H9 (cell line): ENCODE measurements at regions not wholly inside any gene's neighbourhood (a gene's known extent, or its start where the extent isn't known, plus 50 kb on each side); places are given as distances from the start of the nearest gene placed in this dataset.

ENCODE experiments used
- DNase-seq: peaks from one replicate; pipeline ENCODE4 v3.0.0-alpha.2; 2017
- H2AFZ ChIP-seq: one replicate; pipeline ENCODE4 v1.6.1; 2013; ENCODE audit warnings: mild to moderate bottlenecking, low read length, control low read depth, moderate library complexity
- H2AK5ac ChIP-seq: 2 replicates; pipeline ENCODE4 v1.6.1; 2013; ENCODE audit warnings: low read length, control low read depth, mixed read lengths; ENCODE audit not compliant: insufficient read length
- H2BK120ac ChIP-seq: one replicate; pipeline ENCODE4 v1.6.1; 2013; ENCODE audit warnings: low read depth, mild to moderate bottlenecking, low read length, control low read depth, inconsistent platforms; ENCODE audit not compliant: poor library complexity, severe bottlenecking
- H2BK12ac ChIP-seq: 2 replicates; pipeline ENCODE4 v1.6.1; 2013; ENCODE audit warnings: low read length, control low read depth, mixed read lengths, low read depth; ENCODE audit not compliant: insufficient read length
- H2BK15ac ChIP-seq: 2 replicates; pipeline ENCODE4 v1.6.1; 2013; ENCODE audit warnings: low read depth, low read length, control low read depth
- H2BK20ac ChIP-seq: one replicate; pipeline ENCODE4 v1.6.1; 2013; ENCODE audit warnings: low read depth, mild to moderate bottlenecking, low read length, control low read depth, inconsistent platforms; ENCODE audit not compliant: poor library complexity, severe bottlenecking
- H2BK5ac ChIP-seq: 2 replicates; pipeline ENCODE4 v1.6.1; 2013; ENCODE audit warnings: low read length, control low read depth, mixed read lengths; ENCODE audit not compliant: insufficient read length
- H3K14ac ChIP-seq: 2 replicates; pipeline ENCODE4 v1.6.1; 2013; ENCODE audit warnings: low read length, control low read depth; ENCODE audit not compliant: insufficient read depth
- H3K18ac ChIP-seq: 2 replicates; pipeline ENCODE4 v1.6.1; 2013; ENCODE audit warnings: low read depth, mild to moderate bottlenecking, mixed read lengths, low read length, control low read depth; ENCODE audit not compliant: insufficient read length
- H3K23ac ChIP-seq: 2 replicates; pipeline ENCODE4 v1.6.1; 2013; ENCODE audit warnings: low read length, control low read depth, mixed read lengths, low read depth; ENCODE audit not compliant: insufficient read length
- H3K23me2 ChIP-seq: 2 replicates; pipeline ENCODE4 v1.6.1; 2013; ENCODE audit warnings: low read depth, mild to moderate bottlenecking, mixed read lengths, low read length, control low read depth; ENCODE audit not compliant: insufficient read length, poor library complexity, severe bottlenecking
- H3K27ac ChIP-seq: 2 replicates; pipeline ENCODE4 v1.5.1; 2013; ENCODE audit warnings: low read length, control low read depth, mixed read lengths, low read depth; ENCODE audit not compliant: insufficient read length
- H3K27me3 ChIP-seq: 2 replicates; pipeline ENCODE4 v1.6.1; 2013; ENCODE audit warnings: low read length, control low read depth, inconsistent platforms; ENCODE audit not compliant: insufficient read depth
- H3K4ac ChIP-seq: 2 replicates; pipeline ENCODE4 v1.6.1; 2013; ENCODE audit warnings: low read depth, mild to moderate bottlenecking, control low read depth, inconsistent platforms, low read length, moderate library complexity
- H3K4me1 ChIP-seq: 2 replicates; pipeline ENCODE4 v1.6.1; 2013; ENCODE audit warnings: low read length, control low read depth, inconsistent platforms; ENCODE audit not compliant: insufficient read depth
- H3K4me2 ChIP-seq: 2 replicates; pipeline ENCODE4 v1.6.1; 2013; ENCODE audit warnings: low read length, control low read depth, mixed read lengths; ENCODE audit not compliant: insufficient read length, insufficient read depth
- H3K56ac ChIP-seq: 2 replicates; pipeline ENCODE4 v1.6.1; 2013; ENCODE audit warnings: low read depth, mild to moderate bottlenecking, mixed read lengths, low read length, control low read depth; ENCODE audit not compliant: insufficient read length
- H3K79me1 ChIP-seq: 2 replicates; pipeline ENCODE4 v1.6.1; 2013; ENCODE audit warnings: low read depth, mild to moderate bottlenecking, moderate library complexity, low read length, control low read depth, inconsistent platforms; ENCODE audit not compliant: insufficient read depth, poor library complexity, severe bottlenecking
- H3K79me2 ChIP-seq: 2 replicates; pipeline ENCODE4 v1.6.1; 2013; ENCODE audit warnings: low read length, control low read depth, inconsistent platforms; ENCODE audit not compliant: insufficient read depth
- H3K9ac ChIP-seq: 2 replicates; pipeline ENCODE4 v1.6.1; 2013; ENCODE audit warnings: low read length, control low read depth, mixed read lengths; ENCODE audit not compliant: insufficient read length; ENCODE audit errors: extremely low read depth
- H3K9me3 ChIP-seq: one replicate; pipeline ENCODE4 v1.6.1; 2013; ENCODE audit warnings: low read depth, low read length, inconsistent platforms; ENCODE audit not compliant: control insufficient read depth
- H3T11ph ChIP-seq: one replicate; pipeline ENCODE4 v1.6.1; 2013; ENCODE audit warnings: mild to moderate bottlenecking, low read length, control low read depth, inconsistent platforms
- H4K20me1 ChIP-seq: one replicate; pipeline ENCODE4 v1.6.1; 2013; ENCODE audit not compliant: control insufficient read depth, insufficient read length, insufficient read depth
- H4K5ac ChIP-seq: 2 replicates; pipeline ENCODE4 v1.6.1; 2013; ENCODE audit warnings: low read depth, mild to moderate bottlenecking, mixed read lengths, low read length, control low read depth; ENCODE audit not compliant: insufficient read length
- H4K8ac ChIP-seq: replicated peaks from 2 replicates; pipeline ENCODE4 v1.6.1; 2013; ENCODE audit warnings: low read length, control low read depth, mixed read lengths, low read depth; ENCODE audit not compliant: insufficient read length
- H4K91ac ChIP-seq: 2 replicates; pipeline ENCODE4 v1.6.1; 2013; ENCODE audit warnings: low read depth, mild to moderate bottlenecking, moderate library complexity, mixed read lengths, low read length, control low read depth; ENCODE audit not compliant: insufficient read length
- H3K27ac Mint-ChIP-seq, 3 experiments: 2 replicates in 2 of 3; 3 replicates in 1 of 3; pipeline ENCODE4 v1.8.0; 2020 to 2021; ENCODE audit warnings: mixed read lengths in 3 of 3, mild to moderate bottlenecking in 1 of 3, moderate library complexity in 1 of 3
- H3K27me3 Mint-ChIP-seq: 2 replicates; pipeline ENCODE4 v1.8.0; 2021; ENCODE audit warnings: low read depth, mild to moderate bottlenecking, moderate library complexity, mixed read lengths
- H3K36me3 Mint-ChIP-seq, 3 experiments: 2 replicates in 2 of 3; 3 replicates in 1 of 3; pipeline ENCODE4 v1.8.0; 2020 to 2021; ENCODE audit warnings: low read depth in 3 of 3, mixed read lengths in 3 of 3; ENCODE audit not compliant: insufficient read depth in 1 of 3
- H3K4me1 Mint-ChIP-seq, 2 experiments: 2 replicates each; pipeline ENCODE4 v1.8.0; 2020; ENCODE audit warnings: mixed read lengths in 2 of 2
- H3K4me3 Mint-ChIP-seq, 2 experiments: 2 replicates in 1 of 2; 3 replicates in 1 of 2; pipeline ENCODE4 v1.8.0; 2020 to 2021; ENCODE audit warnings: mild to moderate bottlenecking in 2 of 2, mixed read lengths in 2 of 2, moderate library complexity in 1 of 2
- H3K9me3 Mint-ChIP-seq, 2 experiments: 2 replicates in 1 of 2; 3 replicates in 1 of 2; pipeline ENCODE4 v1.8.0; 2020; ENCODE audit warnings: mild to moderate bottlenecking in 2 of 2, mixed read lengths in 2 of 2, moderate library complexity in 1 of 2
- WGBS: extraction: QIAGEN DNeasy Blood & Tissue Kit; methylation state at CpG from one replicate; pipeline ENCODE4 v1.1.7; 2013; ENCODE audit warnings: missing lambda C conversion rate, low lambda C conversion rate, mixed read lengths; ENCODE audit not compliant: insufficient read length; ENCODE audit errors: extremely low coverage; 5-methylcytosine and 5-hydroxymethylcytosine counted together
- TF ChIP-seq, protein P1 (sequence below): fragments of 200-600 bp; sonication (generic); conservative IDR thresholded peaks from 3 replicates; pipeline ENCODE4 v1.8.0; 2021; ENCODE audit warnings: antibody characterized with exemption, mild to moderate bottlenecking

DNA sequence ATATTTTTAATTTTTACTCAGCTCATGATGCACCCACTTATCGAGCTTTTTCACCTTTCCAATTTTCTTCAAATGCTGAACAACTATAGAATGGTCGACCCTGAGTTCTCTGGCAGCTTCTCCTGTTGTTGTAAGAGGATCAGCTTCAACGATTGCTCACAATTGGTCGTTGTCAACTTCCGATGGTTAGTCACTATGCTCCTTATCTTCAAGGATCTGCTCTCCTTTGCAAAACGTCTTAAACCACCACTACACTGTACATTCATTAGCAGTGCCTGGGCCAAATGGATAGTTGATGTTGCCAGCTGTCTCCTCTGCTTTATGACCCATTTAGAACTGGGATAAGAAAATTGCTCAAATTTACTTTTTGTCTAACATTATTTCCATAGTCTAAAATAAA, 385.9 kb upstream of the LYPLAL1 start:
- no peak overlapping the region for H2AFZ ChIP-seq
- no peak overlapping the region for H2AK5ac ChIP-seq
- no peak overlapping the region for H3K27ac Mint-ChIP-seq
- no peaks in the 10 kb centered on the region for H3K79me2 ChIP-seq
- no peak overlapping the region for H2BK12ac ChIP-seq
- no peak overlapping the region for H3T11ph ChIP-seq
- DNase-seq: no peak
- H3K27me3 Mint-ChIP-seq: no peaks in the 10 kb centered on the region
- no peak overlapping the region for H3K18ac ChIP-seq
- no peak overlapping the region for H3K4me3 Mint-ChIP-seq
- no peak overlapping the region for H4K5ac ChIP-seq
- no peaks in the 10 kb centered on the region for H4K20me1 ChIP-seq
- H3K14ac ChIP-seq: no peak overlapping the region
- H3K4me2 ChIP-seq: no peak overlapping the region
- H3K4ac ChIP-seq: no peak overlapping the region
- no peak overlapping the region for H4K8ac ChIP-seq
- H3K9me3 Mint-ChIP-seq: peaks cover 0 to 3% of the 10 kb centered on the region in 2 experiments; a peak in 2 of 5 replicates
- no peaks in the 10 kb centered on the region for H3K23me2 ChIP-seq
- no peak overlapping the region for H4K91ac ChIP-seq
- H3K27ac ChIP-seq: no peak overlapping the region
- H2BK20ac ChIP-seq: no peak overlapping the region
- H2BK5ac ChIP-seq: no peak overlapping the region
- H3K27me3 ChIP-seq: no peaks in the 10 kb centered on the region
- no peaks in the 10 kb centered on the region for H3K79me1 ChIP-seq
- H3K36me3 Mint-ChIP-seq: no peaks in the 10 kb centered on the region
- H2BK15ac ChIP-seq: no peak overlapping the region
- H3K23ac ChIP-seq: no peak overlapping the region
- peaks cover 3 to 5% of the 10 kb centered on the region in 2 experiments for H3K4me1 Mint-ChIP-seq
- TF ChIP-seq, protein P1, sequence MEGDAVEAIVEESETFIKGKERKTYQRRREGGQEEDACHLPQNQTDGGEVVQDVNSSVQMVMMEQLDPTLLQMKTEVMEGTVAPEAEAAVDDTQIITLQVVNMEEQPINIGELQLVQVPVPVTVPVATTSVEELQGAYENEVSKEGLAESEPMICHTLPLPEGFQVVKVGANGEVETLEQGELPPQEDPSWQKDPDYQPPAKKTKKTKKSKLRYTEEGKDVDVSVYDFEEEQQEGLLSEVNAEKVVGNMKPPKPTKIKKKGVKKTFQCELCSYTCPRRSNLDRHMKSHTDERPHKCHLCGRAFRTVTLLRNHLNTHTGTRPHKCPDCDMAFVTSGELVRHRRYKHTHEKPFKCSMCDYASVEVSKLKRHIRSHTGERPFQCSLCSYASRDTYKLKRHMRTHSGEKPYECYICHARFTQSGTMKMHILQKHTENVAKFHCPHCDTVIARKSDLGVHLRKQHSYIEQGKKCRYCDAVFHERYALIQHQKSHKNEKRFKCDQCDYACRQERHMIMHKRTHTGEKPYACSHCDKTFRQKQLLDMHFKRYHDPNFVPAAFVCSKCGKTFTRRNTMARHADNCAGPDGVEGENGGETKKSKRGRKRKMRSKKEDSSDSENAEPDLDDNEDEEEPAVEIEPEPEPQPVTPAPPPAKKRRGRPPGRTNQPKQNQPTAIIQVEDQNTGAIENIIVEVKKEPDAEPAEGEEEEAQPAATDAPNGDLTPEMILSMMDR: no peak
- no peak overlapping the region for H3K9ac ChIP-seq
- no peak overlapping the region for H2BK120ac ChIP-seq
- WGBS: no CpG with 5 or more reads among the region's 6 CpGs
- H3K9me3 ChIP-seq: no peaks in the 10 kb centered on the region
- no peaks in the 10 kb centered on the region for H3K4me1 ChIP-seq
- no peak overlapping the region for H3K56ac ChIP-seq
